ENCODE measurements at regions not wholly inside any gene's neighbourhood (a gene's known extent, or its start where the extent isn't known, plus 50 kb on each side); places are given as distances from the start of the nearest gene placed in this dataset.

DNA sequence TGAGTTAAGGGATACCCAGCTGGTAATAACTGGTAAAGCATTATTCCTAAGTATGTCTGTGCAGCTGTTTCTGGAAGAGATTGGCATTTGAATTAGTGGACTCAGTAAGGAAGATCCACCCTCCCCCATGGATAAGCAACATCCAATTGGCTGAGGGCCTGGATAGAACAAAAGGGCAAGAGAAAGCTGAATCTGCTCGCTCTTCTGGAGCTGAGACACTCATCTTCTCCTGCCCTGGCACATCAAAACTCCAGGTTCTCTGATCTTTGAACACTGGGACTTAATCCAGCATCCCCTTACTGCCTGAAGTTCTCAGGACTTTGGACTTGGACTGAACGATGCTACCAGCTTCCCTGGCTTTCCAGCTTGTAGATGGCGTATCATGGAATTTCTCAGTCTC, 63.1 kb upstream of the CNOT2 start:
- TF ChIP-seq POLR2AphosphoS5 (IDR thresholded peaks at IDR 0.05): no peak
- TF ChIP-seq, protein P1, sequence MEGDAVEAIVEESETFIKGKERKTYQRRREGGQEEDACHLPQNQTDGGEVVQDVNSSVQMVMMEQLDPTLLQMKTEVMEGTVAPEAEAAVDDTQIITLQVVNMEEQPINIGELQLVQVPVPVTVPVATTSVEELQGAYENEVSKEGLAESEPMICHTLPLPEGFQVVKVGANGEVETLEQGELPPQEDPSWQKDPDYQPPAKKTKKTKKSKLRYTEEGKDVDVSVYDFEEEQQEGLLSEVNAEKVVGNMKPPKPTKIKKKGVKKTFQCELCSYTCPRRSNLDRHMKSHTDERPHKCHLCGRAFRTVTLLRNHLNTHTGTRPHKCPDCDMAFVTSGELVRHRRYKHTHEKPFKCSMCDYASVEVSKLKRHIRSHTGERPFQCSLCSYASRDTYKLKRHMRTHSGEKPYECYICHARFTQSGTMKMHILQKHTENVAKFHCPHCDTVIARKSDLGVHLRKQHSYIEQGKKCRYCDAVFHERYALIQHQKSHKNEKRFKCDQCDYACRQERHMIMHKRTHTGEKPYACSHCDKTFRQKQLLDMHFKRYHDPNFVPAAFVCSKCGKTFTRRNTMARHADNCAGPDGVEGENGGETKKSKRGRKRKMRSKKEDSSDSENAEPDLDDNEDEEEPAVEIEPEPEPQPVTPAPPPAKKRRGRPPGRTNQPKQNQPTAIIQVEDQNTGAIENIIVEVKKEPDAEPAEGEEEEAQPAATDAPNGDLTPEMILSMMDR (IDR thresholded peaks at IDR 0.05 in 8 of 11, conservative IDR thresholded peaks at IDR 0.05 in 3 of 11): no peak
- TF ChIP-seq POLR2A (IDR thresholded peaks at IDR 0.05): no peak

Measured in spleen (tissue), 7 donors.